ENCODE measurements at regions not wholly inside any gene's neighbourhood (a gene's known extent, or its start where the extent isn't known, plus 50 kb on each side); places are given as distances from the start of the nearest gene placed in this dataset.
"Not testable (repeated sequence)": the region's sequence is repeated elsewhere in the genome, so short reads cannot be mapped to it uniquely, and the experiment has no call there.

- no peak for DNase-seq
Observed at GRCh38 chr9:129428864-129429577, 191.9 kb downstream of the C9orf50 start.

GRCh38 chr9:129427149-129427548, 193.8 kb downstream of the C9orf50 start:
- no peak for DNase-seq

- not testable (repeated sequence) for DNase-seq
Observed at GRCh38 chr9:129423755-129424154, 197.1 kb downstream of the C9orf50 start.

DNA sequence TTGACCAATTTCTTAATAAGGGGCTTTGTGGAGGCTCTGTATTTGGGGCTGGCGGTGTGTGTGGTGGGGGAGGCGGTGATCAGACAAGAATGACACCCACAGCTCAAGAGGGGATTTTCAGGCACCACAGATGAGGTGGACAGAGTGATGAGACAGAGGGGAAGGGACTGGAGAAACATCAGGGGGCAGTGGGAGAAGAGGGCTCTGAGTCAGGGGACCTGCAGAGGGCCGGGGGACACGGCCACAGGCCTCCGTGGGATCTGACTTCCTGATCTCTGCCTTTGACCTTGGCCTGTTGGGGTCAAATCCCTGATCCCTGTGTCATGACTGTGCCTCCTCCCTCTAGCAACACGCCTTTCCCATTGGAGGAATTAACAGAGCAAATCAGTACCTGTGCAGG, 197.7 kb downstream of the C9orf50 start:
- no peak for DNase-seq

GRCh38 chr9:129422843-129423192, 198.1 kb downstream of the C9orf50 start:
- no peak for DNase-seq

GRCh38 chr9:129422032-129422842, 198.7 kb downstream of the C9orf50 start:
- no peak for DNase-seq

GRCh38 chr9:129421371-129421770, 199.5 kb downstream of the C9orf50 start:
- DNase-seq = no peak

- no peak for DNase-seq
Observed at GRCh38 chr9:129420721-129421120, 200.2 kb downstream of the C9orf50 start.

DNA sequence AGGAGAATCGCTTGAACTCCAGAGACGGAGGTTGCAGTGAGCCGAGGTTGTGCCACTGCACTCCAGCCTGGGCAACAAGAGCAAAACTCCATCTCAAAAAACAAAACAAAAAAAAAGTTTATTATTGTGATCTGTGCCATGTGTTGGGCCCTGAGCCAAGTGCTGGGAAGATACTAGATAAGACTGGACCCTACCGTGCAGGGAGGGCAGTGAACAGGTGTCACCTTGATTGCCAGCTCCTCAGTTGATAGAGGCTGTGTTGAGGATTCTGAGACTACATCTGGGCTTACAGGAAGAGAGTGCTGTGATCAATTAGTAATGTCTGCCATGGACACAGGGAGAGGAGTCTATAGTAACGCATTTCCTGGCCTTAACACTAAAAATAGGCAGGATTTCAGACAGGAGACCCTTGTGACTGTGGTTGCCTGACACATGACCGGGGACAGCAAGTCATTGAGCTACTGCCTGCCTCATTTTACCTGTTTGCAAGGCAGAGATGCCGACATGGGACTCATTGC, 201.5 kb downstream of the C9orf50 start:
- no peak for DNase-seq

DNA sequence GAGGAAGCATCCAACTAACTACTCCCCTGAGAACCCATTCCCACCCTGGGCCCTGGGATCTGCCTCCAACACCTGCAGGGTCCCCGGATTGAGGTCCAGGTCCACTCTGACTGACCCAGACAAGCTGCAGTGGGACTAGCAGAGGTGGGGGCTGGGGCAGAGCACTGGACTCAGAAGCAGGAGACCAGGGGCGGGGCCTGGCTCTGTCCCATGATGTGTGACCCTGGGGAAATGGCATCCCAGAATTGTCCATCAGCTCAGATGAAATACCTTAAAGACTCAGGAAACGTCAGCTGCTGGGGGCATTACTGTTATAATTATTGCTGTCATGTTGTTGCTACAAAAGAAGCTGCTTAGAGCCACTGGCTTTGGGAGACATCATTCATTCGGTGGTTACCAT, 202.4 kb downstream of the C9orf50 start:
- no peak for DNase-seq

- no peak for DNase-seq
Observed at GRCh38 chr9:129416821-129417539, 203.9 kb downstream of the C9orf50 start.

DNA sequence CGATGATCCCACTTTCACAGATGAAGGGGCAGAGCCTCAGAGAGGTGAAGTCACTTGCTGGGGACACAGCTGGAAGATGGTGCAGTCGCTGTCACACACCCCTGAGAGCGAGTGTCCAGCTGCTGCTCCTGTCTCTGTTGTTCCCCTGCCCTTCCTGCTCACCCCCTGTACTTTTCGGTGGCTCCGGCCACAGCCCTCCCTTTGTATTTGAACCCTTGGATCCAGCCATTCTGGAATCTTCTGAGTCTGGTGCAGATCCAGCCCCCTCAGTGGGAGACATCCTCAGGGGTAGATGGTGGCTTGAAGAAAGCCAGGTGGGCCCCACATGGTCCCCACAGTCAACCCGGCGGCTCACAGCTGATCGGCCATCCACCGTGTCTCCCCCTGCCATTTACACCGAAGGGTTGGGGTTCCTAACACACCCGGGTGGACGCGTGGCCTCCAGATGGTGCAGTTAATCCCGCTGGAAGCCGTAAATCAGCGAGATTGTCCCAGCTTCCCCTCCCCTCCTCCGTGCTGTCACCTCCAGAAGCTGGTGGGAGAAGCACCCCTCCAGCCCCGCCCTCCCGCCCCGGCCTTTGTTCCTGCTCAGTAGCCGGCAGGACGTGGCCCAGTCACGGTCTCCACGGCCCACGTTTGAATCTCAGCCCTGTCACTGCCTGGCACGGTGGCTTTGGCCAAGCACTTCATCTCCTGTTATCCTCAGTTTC, 204.8 kb downstream of the C9orf50 start:
- DNase-seq = no peak

- no peak for DNase-seq
Observed at GRCh38 chr9:129414993-129415941, 205.6 kb downstream of the C9orf50 start.

DNA sequence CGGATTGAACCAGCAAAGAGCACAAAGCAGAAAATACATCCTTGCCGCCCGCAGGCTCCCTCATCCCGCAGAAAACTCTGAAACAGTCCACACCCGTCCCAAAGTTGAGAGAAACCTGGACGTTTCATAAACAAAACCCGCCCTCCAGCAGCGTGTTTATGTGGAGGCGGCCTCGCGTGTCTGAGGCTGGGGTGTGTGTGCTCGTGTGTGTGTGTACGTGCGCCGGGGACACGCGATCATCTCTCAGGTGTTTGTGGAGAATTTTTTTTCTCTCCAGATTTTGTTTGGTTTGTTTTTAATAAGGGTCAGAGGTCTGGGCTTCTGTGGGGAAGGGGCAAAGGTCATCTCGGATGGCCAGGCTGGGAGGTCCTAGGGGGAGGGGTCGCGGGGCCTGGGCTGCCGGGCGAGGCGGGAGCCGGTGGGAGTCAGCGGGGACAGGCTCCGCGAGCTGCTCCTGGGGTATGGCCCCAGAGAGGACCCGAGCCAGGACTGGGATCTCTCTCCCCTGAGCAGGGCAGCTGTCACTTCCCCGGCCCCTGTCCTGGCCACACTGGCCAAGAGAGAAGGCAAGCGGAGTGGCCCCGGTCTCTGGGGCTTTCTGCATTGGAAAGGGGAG, 206.4 kb downstream of the C9orf50 start:
- peak; percentile 44 for DNase-seq

DNA sequence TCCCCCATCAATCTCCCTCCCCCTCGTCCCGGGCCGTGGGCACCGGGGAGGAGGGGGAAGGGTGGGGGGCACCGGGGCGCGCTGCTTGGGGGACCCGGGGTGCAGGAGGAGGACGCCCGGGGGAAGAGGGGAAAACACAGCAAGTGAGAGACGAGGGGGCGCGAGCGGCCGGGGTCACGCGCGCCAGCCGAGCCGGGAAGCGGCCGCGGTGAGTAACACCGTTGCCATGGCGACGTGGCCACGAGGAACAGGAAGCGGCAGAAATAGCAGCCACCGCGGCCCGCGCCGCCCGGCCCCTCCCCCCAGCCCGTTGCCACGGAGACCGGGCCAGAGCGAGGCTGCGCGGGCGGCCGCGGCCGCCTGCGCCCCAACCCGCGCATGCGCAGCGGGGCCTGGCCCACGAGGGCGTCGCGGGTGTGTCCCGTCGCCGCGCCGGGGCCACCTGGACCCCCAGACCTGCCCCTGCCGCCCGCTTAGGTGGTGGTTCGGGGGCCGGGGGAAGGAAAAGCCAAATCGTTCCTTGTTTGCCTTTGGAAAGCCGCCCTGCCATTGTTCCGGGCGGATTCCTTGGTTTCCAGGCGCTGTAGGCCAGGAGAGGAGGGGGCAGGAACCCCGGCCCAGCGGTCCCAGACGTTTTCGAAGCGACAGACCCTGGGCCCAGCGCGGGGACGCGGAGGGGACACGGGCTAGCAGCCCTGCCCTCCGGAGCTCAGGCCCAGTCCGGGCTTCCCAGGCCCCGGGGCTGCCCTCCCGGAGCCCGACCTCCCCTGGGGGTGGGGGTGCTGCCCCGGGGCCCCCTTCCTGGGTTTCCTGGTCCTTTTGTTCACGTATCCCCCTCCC, 207.1 kb downstream of the C9orf50 start:
- DNase-seq = peak; percentile 100

GRCh38 chr9:129412814-129413536, 207.9 kb downstream of the C9orf50 start:
- DNase-seq = peak; percentile 61

DNA sequence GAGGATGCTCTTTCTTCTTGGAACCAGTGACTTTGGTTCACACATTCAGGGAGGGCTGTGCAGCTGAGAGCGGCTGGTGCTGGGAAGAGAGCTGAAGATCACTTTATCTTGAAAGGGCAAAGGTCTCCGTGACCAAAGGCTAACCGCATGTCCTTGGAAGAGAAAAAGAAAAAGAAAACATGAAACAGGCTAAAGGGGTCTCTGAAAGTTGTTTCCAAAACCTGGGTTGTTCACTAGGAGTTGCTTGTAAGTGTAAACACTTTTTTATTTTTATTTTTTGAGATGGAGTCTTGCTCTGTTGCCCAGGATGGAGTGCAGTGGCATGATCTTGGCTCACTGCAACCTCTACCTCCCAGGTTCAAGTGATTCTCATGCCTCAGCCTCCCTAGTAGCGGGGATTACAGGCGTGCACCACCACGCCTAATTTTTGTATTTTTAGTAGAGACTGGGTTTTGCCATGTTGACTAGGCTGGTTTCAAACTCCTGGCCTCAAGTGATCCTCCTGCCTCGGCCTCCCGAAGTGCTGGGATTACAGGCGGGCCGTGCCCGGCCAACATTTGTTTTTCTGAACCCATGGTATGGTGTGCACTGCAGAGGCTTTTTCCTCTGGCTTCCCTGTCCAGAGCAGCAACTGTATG, 208.6 kb downstream of the C9orf50 start:
- DNase-seq = not testable (repeated sequence)

DNA sequence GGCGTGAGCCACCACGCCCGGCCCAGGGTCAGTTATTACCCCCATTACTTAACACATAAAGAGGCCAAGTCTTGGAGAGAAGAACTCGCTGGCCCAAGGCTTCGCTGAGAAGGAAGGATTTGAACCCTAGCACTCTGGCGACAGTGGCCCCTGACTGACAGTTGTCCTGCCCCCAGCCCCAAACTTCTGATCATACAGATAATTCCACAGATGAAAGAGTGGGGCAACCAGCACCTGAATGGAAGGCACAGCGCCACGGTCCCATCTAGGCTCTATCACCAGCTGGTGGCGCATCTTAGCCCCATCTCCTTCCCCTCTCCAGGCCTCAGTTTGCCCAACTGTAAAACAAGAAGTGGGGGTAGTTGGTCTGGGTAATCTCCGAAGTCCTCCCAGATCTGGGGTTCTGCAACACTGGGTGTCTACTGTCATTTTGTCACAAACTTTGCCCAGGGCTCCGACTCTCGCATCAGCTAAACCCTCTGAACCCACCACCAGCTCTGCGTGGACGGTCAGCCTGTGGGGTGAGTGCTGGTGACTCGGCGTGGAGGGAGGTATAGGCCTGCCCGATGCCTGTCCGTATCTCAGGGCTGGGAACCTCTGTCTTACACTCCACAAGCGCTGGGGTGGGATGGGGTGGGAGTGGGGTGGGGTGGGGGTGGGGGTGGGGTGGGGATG, 209.3 kb downstream of the C9orf50 start:
- DNase-seq = no peak
